GM12865 (cell line): ENCODE measurements at regions not wholly inside any gene's neighbourhood (a gene's known extent, or its start where the extent isn't known, plus 50 kb on each side); places are given as distances from the start of the nearest gene placed in this dataset.
"Not testable (repeated sequence)": the region's sequence is repeated elsewhere in the genome, so short reads cannot be mapped to it uniquely, and the experiment has no call there.

Source experiments
- DNase-seq: peaks from one replicate; pipeline ENCODE4 v3.0.0; 2010; ENCODE audit warnings: low read depth
- H3K4me3 ChIP-seq: 2 replicates; pipeline ENCODE4 v1.5.1; 2011; ENCODE audit warnings: mild to moderate bottlenecking, low read depth, low read length, control low read depth
- TF ChIP-seq, protein P1 (sequence below): IDR thresholded peaks from 2 replicates; pipeline ENCODE4 v1.5.1; 2011; ENCODE audit warnings: low read length, control low read depth, low read depth, inconsistent platforms; ENCODE audit not compliant: insufficient read depth; ENCODE audit errors: missing control alignments

DNA sequence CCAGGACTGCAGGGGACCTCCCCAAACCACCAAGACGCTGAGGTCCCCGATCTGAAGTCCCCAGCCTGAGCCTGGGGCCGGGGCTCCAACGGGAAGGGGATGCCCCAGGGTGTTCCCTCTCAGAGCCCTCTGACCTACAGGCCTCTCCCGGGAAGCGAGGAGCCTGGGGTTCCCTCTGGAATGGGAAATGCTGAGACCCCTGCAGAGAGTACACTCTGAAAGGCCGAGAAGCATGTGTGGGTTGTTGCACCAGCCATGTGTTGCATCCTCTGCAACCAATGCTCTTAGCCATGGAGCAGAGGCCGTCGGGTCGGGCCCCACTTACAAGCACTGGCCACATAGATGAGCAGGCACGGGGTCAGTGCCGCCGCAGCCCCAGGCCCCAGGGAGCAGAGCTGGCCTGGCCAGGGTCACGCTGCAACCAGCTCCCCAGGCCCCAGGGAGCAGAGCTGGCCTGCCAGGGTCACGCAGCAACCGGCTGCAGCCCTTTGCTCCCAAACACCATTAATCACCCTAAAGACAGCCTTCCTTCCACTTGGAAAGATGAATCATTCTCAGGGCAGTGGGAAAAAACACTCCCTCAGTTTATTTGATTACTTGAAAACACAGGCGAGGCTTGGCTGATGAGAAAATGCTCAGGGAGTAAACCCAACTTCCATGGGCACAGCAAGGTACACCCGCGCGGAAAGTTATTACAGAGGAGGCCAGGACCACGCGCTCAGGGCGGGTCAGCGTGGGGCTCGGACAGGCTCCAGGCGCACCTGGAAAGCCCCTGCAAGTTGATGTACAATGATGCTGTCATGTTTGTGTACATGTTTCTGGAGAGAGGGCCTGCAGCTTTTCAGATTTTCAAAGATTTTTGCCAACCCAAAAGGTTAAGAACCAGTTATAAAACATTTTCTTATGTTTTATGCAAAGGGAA lies 78.0 kb upstream of the AFDN start:
- TF ChIP-seq, protein P1, sequence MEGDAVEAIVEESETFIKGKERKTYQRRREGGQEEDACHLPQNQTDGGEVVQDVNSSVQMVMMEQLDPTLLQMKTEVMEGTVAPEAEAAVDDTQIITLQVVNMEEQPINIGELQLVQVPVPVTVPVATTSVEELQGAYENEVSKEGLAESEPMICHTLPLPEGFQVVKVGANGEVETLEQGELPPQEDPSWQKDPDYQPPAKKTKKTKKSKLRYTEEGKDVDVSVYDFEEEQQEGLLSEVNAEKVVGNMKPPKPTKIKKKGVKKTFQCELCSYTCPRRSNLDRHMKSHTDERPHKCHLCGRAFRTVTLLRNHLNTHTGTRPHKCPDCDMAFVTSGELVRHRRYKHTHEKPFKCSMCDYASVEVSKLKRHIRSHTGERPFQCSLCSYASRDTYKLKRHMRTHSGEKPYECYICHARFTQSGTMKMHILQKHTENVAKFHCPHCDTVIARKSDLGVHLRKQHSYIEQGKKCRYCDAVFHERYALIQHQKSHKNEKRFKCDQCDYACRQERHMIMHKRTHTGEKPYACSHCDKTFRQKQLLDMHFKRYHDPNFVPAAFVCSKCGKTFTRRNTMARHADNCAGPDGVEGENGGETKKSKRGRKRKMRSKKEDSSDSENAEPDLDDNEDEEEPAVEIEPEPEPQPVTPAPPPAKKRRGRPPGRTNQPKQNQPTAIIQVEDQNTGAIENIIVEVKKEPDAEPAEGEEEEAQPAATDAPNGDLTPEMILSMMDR = no peak
- no peak overlapping the region for H3K4me3 ChIP-seq
- DNase-seq = no peak

GRCh38 chr6:167750956-167751358 lies 75.8 kb upstream of the AFDN start:
- TF ChIP-seq, protein P1 = no peak
- DNase-seq = no peak
- no peak overlapping the region for H3K4me3 ChIP-seq

- no peak overlapping the region for H3K4me3 ChIP-seq
- DNase-seq = no peak
- TF ChIP-seq, protein P1 = no peak
Measured at GRCh38 chr6:167751579-167752115, 75.1 kb upstream of the AFDN start.

- not testable (repeated sequence) for H3K4me3 ChIP-seq
Measured at GRCh38 chr6:167753281-167753680, 73.4 kb upstream of the AFDN start.

DNA sequence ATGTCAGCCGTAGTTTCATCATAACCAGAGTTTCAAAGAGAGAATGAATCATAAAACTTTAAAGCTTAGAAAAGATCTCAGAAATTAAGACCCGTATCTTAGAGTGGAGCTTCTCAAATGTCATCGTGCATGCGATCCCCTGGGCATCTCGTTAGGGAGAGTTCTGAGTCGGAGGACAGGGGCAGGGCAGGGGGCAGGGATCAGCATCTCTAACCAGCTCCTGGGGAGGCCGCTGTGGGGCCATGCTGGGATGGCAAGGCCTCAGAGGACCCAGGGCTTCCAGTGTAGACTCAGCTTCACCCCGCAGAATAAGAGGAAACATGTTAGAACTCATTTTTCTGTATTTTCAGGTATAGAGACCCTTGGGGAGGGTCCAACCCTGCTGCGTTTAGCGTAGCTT lies 72.0 kb upstream of the AFDN start:
- DNase-seq = no peak
- TF ChIP-seq, protein P1 = no peak
- H3K4me3 ChIP-seq = no peak overlapping the region

More at GRCh38 chr6:167753281-167753680, 73.4 kb upstream of the AFDN start:
- not testable (repeated sequence) for DNase-seq

DNA sequence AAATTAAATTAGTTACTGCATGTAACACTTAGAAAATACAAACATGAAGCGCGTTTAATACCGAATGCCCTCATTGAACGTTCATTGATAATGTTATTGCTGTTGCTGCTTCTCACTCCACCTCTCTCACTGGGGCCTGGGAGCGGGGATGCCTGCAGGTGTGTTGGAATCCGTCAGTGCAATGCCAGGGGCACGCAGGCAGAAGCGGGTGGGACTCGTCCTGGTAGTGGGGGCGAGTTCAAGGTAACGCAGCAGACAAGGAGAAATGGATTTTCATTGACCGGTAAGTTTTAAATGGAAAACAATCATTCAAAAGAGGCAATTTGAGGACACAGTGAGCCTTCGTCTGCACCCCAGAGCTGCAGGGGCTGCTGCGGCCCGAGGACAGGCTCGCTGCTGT lies 71.2 kb upstream of the AFDN start:
- TF ChIP-seq, protein P1 = no peak
- no peak overlapping the region for H3K4me3 ChIP-seq
- DNase-seq = no peak

DNA sequence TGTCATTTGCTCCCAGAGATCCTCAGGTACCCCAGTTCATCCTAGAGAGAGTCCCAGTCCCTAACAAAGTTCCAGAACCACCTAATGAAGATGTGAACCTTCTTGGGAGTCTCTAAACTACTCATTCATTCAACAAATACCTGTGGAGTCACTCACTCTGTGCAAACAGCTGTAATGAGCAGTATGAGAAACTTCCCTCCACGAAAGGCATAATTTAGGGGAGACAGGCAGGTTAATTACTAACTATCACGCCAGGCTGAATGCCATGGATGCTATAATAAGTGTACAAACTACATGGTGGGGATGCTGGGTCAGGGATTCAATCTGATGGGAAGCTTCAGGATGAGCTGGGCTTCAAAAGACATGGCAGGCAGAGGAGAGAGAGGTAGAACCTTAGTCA lies 70.1 kb upstream of the AFDN start:
- TF ChIP-seq, protein P1 = no peak
- H3K4me3 ChIP-seq = no peak overlapping the region
- no peak for DNase-seq
